Astrocyte (in vitro differentiated cells and primary cell): ENCODE measurements at regions not wholly inside any gene's neighbourhood (a gene's known extent, or its start where the extent isn't known, plus 50 kb on each side); places are given as distances from the start of the nearest gene placed in this dataset.

ENCODE experiments used
- DNase-seq: peaks from one replicate; pipeline ENCODE4 v3.0.0-alpha.2; 2010; ENCODE audit warnings: low read depth
- FAIRE-seq: peaks from 2 replicates; lab custom pipeline; 2011; peaks lifted over from hg19 to GRCh38; lab: Jason Lieb, UNC
- H2AFZ ChIP-seq: 2 replicates; pipeline ENCODE4 v1.6.0; 2012; ENCODE audit warnings: low read depth, low read length, inconsistent platforms
- H3K27ac ChIP-seq: 2 replicates; pipeline ENCODE4 v1.5.1; 2011; ENCODE audit warnings: low read depth, low read length, inconsistent platforms
- H3K27me3 ChIP-seq: 2 replicates; pipeline ENCODE4 v1.6.0; 2011; ENCODE audit warnings: low read length, inconsistent platforms; ENCODE audit not compliant: insufficient read depth
- H3K36me3 ChIP-seq: 2 replicates; pipeline ENCODE4 v1.5.1; 2011; ENCODE audit warnings: low read length, inconsistent platforms; ENCODE audit not compliant: insufficient read depth
- H3K4me1 ChIP-seq: 2 replicates; pipeline ENCODE4 v1.5.1; 2011; ENCODE audit warnings: low read length, inconsistent platforms; ENCODE audit not compliant: insufficient read depth
- H3K4me2 ChIP-seq: 2 replicates; pipeline ENCODE4 v1.6.0; 2012; ENCODE audit warnings: low read length, inconsistent platforms
- H3K4me3 ChIP-seq: 2 replicates; pipeline ENCODE4 v1.5.1; 2011; ENCODE audit warnings: low read depth, mild to moderate bottlenecking, low read length, inconsistent platforms; ENCODE audit not compliant: insufficient read depth
- H3K79me2 ChIP-seq: 2 replicates; pipeline ENCODE4 v1.6.0; 2012; ENCODE audit warnings: mild to moderate bottlenecking, low read length, inconsistent platforms; ENCODE audit not compliant: insufficient read depth
- H3K9ac ChIP-seq: 2 replicates; pipeline ENCODE4 v1.6.0; 2012; ENCODE audit warnings: mild to moderate bottlenecking, low read length, inconsistent platforms
- H3K9me3 ChIP-seq: 2 replicates; pipeline ENCODE4 v1.5.1; 2012; ENCODE audit warnings: low read depth, mild to moderate bottlenecking, low read length, inconsistent platforms; ENCODE audit not compliant: insufficient read depth
- H4K20me1 ChIP-seq: 2 replicates; pipeline ENCODE4 v1.6.0; 2012; ENCODE audit warnings: low read length, inconsistent platforms; ENCODE audit not compliant: insufficient read depth
- H3K27ac Mint-ChIP-seq: one replicate; pipeline ENCODE4 v1.8.0; 2021; ENCODE audit warnings: mild to moderate bottlenecking, mixed read lengths; ENCODE audit not compliant: unreplicated experiment
- H3K27me3 Mint-ChIP-seq: one replicate; pipeline ENCODE4 v1.8.0; 2021; ENCODE audit warnings: low read depth, mixed read lengths; ENCODE audit not compliant: unreplicated experiment
- H3K36me3 Mint-ChIP-seq: one replicate; pipeline ENCODE4 v1.8.0; 2021; ENCODE audit warnings: low read depth, mixed read lengths; ENCODE audit not compliant: unreplicated experiment
- H3K4me1 Mint-ChIP-seq: one replicate; pipeline ENCODE4 v1.8.0; 2021; ENCODE audit warnings: low read depth, mixed read lengths; ENCODE audit not compliant: unreplicated experiment
- H3K4me3 Mint-ChIP-seq: one replicate; pipeline ENCODE4 v1.8.0; 2021; ENCODE audit warnings: mild to moderate bottlenecking, moderate library complexity, mixed read lengths; ENCODE audit not compliant: unreplicated experiment
- H3K9me3 Mint-ChIP-seq: one replicate; pipeline ENCODE4 v1.8.0; 2021; ENCODE audit warnings: mild to moderate bottlenecking, mixed read lengths; ENCODE audit not compliant: unreplicated experiment
- CTCF ChIP-seq: IDR thresholded peaks from 2 replicates; pipeline ENCODE4 v1.5.1; 2011; ENCODE audit warnings: low read depth, mild to moderate bottlenecking, inconsistent platforms, low read length, moderate library complexity; ENCODE audit not compliant: insufficient read depth
- EZH2 ChIP-seq: IDR thresholded peaks from 2 replicates; pipeline ENCODE4 v1.6.1; 2012; ENCODE audit warnings: mild to moderate bottlenecking, low read length, inconsistent platforms; ENCODE audit not compliant: insufficient read depth

- peaks cover under 1% of the 10 kb centered on the region for H3K36me3 Mint-ChIP-seq
Observed at GRCh38 chr10:29951441-29951931, 107.9 kb downstream of the JCAD start.

GRCh38 chr10:29950391-29950790, 109.0 kb downstream of the JCAD start:
- Histone ChIP-seq H3K4me3 (no peak overlapping the region), H3K27me3 (no peaks in the 10 kb centered on the region), H4K20me1 (no peaks in the 10 kb centered on the region), H3K9ac (peak overlapping the region; percentile 7), H3K79me2 (no peaks in the 10 kb centered on the region), H3K27ac (peak overlapping the region; percentile 92), H3K9me3 (no peaks in the 10 kb centered on the region), H3K4me2 (peak overlapping the region; percentile 65), H3K36me3 (no peaks in the 10 kb centered on the region), H3K4me1 (peaks cover 54% of the 10 kb centered on the region), H2AFZ (no peak overlapping the region)
- Mint-ChIP-seq H3K36me3 (no peaks in the 10 kb centered on the region), H3K27ac (peak overlapping the region; percentile 88), H3K4me3 (no peak overlapping the region), H3K4me1 (peaks cover 50% of the 10 kb centered on the region), H3K9me3 (no peaks in the 10 kb centered on the region), H3K27me3 (peaks cover 2% of the 10 kb centered on the region)
- TF ChIP-seq CTCF (no peak), EZH2 (no peak)
- no peak for FAIRE-seq
- peak; percentile 86 for DNase-seq

More at GRCh38 chr10:29951441-29951931, 107.9 kb downstream of the JCAD start:
- Histone ChIP-seq H3K9ac (no peak overlapping the region), H2AFZ (peak overlapping the region; percentile 24), H3K4me1 (peaks cover 54% of the 10 kb centered on the region), H3K9me3 (no peaks in the 10 kb centered on the region), H3K79me2 (no peaks in the 10 kb centered on the region), H3K4me2 (peak overlapping the region; percentile 11), H3K27me3 (no peaks in the 10 kb centered on the region), H4K20me1 (no peaks in the 10 kb centered on the region), H3K36me3 (no peaks in the 10 kb centered on the region), H3K27ac (peak overlapping the region; percentile 24), H3K4me3 (no peak overlapping the region)
- H3K27ac Mint-ChIP-seq = peak overlapping the region; percentile 1
- peak; percentile 73 for DNase-seq
- no peak for FAIRE-seq
- H3K4me3 Mint-ChIP-seq = no peak overlapping the region
- H3K9me3 Mint-ChIP-seq = peaks cover 5% of the 10 kb centered on the region
- H3K27me3 Mint-ChIP-seq = peaks cover 2% of the 10 kb centered on the region
- no peak for TF ChIP-seq EZH2
- peaks cover 49% of the 10 kb centered on the region for H3K4me1 Mint-ChIP-seq

- FAIRE-seq (peak; percentile 81), DNase-seq (peak; percentile 99)
- H3K9me3 ChIP-seq = no peaks in the 10 kb centered on the region
- Mint-ChIP-seq H3K27me3 (peaks cover 2% of the 10 kb centered on the region), H3K9me3 (no peaks in the 10 kb centered on the region), H3K36me3 (no peaks in the 10 kb centered on the region), H3K4me3 (no peak overlapping the region), H3K4me1 (peaks cover 50% of the 10 kb centered on the region), H3K27ac (peak overlapping the region; percentile 88)
- H3K36me3 ChIP-seq = no peaks in the 10 kb centered on the region
- H3K4me3 ChIP-seq = no peak overlapping the region
- TF ChIP-seq EZH2 (no peak), CTCF (no peak)
- H3K4me2 ChIP-seq = peak overlapping the region; percentile 65
- no peaks in the 10 kb centered on the region for H3K27me3 ChIP-seq
- peak overlapping the region; percentile 78 for H3K9ac ChIP-seq
- H3K27ac ChIP-seq = peak overlapping the region; percentile 92
- H4K20me1 ChIP-seq = no peaks in the 10 kb centered on the region
- H2AFZ ChIP-seq = no peak overlapping the region
- peaks cover 54% of the 10 kb centered on the region for H3K4me1 ChIP-seq
- H3K79me2 ChIP-seq = no peaks in the 10 kb centered on the region
Observed at GRCh38 chr10:29949411-29950011, 109.9 kb downstream of the JCAD start.
